HPDE6-E6E7 (cell line): ENCODE measurements at regions not wholly inside any gene's neighbourhood (a gene's known extent, or its start where the extent isn't known, plus 50 kb on each side); places are given as distances from the start of the nearest gene placed in this dataset.
"Not testable (repeated sequence)": the region's sequence is repeated elsewhere in the genome, so short reads cannot be mapped to it uniquely, and the experiment has no call there.

Experiments used
- DNase-seq: peaks from one replicate; pipeline ENCODE4 v3.0.0; 2011; ENCODE audit warnings: missing footprints; ENCODE audit errors: extremely low spot score

GRCh38 chrX:7385131-7385530 is 237.2 kb upstream of the PUDP start:
- DNase-seq, result no peak

GRCh38 chrX:7378406-7378805 is 230.5 kb upstream of the PUDP start:
- DNase-seq, result no peak

- DNase-seq, result peak; percentile 27
Observed at GRCh38 chrX:7372825-7373525, 225.0 kb upstream of the PUDP start.

- no peak for DNase-seq
Observed at GRCh38 chrX:7362111-7362510, 214.2 kb upstream of the PUDP start.

- no peak for DNase-seq
Observed at GRCh38 chrX:7351926-7352325, 204.0 kb upstream of the PUDP start.

DNA sequence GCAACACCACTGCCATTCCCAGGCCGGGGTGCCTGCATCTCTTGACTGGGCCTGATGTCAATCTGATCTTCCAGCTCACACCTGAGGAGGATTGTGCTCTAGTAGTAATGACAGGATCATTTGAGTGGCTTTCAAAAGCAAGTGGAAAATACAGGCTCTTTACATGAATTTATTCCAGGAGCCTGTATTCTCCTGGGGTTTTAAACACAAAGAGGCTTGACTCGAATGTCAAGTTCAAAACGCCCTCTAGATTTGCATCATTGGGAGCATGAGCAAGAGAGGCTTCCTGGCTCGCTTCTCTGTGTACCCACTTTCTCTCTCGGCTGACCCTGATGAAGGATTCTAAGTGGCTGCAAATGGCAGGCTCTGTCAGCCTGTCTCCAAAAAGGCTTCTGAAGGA is 199.5 kb upstream of the PUDP start:
- no peak for DNase-seq

DNA sequence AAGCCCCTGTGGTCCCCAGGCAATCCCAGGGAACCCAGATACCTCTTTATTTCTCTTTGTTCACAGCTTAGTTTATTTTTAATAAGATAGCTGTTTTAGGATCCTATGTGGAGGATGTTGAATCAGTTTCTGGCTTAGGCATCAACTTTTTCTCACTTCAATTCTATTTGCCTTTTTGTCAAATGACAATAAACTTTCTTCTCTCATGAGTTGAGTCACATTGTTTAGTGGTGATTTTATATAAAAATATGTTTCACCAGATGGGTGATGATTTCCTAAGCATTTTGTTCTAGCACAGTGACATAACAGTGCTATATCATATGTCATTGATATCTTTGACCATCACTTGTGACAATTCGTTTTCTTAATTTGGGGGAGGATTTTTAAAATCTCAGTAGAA is 198.1 kb upstream of the PUDP start:
- no peak for DNase-seq

- no peak for DNase-seq
Observed at GRCh38 chrX:7343181-7343580, 195.2 kb upstream of the PUDP start.

DNA sequence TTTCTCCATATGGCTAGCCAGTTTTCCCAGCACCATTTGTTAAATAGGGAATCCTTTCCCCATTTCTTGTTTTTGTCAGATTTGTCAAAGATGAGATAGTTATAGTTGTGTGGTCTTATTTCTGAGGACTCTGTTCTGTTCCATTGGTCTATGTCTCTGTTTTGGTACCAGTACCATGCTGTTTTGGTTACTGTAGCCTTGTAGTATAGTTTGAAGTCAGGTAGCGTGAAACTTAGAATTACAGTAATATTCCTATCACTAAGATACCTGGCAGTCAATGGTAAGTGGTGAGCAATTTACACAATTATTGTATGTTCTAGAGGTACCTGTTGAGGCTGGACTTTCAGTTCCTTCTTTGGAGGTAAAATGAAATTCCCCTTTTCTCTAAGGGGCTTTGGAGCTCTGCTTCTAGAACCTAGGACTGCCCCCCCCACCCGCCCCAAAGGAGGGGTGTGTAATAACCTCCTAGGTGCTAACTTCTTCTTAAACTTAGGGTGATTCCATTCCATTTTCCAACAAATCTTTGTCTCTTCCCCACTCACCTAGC is 187.9 kb upstream of the PUDP start:
- not testable (repeated sequence) for DNase-seq

DNA sequence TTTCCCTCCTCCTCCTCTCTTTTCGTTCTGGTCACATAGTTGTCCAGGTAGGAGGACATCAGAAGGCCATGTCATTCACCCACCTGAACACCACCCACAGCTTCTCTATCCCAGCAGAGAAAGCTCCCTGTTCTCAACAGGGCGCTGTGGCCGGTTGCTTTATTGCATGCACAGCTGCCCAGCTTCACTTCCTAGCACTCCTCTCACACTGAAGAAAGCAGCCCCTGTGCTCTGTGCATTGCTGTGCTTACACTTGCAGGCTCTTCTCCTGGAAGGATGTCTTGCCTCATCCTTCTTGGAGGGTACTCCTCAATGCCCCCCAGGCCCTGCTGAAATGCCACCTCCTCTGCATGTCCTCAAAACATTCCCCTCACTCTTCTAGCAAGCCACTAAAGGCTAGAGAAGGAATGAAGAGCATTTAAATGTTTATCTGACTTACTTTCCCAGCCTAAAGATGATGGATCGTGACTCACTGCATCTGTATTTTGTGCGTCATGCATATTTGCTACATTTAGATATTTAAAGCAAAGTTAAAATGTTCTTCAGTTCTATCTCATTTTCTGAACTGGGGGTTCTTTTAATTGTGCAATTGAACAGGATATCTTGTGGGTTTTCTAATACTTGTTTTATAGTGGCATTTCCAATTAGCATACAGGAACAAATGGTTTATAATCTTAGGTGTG is 186.4 kb upstream of the PUDP start:
- no peak for DNase-seq

DNA sequence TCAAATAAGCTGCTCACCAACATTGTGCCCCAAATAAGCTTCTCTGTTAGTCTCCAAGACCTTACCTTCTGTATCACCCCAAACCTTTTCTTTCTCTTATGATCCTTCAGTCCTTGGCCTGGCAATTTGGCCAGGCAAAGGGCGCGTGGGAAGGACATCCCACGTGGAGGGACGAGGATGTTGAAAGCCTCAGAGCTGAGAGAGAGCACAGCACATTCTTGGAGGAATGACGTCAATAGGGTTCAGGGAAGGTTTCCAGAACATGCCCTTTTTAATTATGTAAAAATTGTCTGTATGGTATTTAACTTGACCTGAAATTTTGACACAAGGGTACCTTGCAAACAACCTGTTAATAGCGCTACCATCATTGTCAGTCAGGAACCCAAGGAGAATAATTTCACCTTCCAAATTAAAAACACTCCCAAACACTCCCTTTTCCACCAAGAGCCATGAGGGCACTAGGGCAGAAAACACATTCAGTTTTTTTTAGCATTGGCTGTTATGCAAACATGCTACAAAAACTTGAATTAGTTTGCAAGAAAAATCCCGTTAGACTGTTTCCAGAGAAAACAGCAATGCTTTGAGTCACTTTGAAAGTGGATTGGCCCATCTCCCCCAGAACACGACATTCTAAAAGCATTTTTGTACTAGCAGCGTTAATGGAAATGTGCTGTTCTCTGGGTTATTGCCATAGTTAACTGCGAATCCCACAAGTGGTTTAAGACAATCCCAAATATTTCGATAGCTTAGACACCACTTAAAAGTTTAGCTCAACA is 183.2 kb upstream of the PUDP start:
- no peak for DNase-seq

- DNase-seq, result no peak
Observed at GRCh38 chrX:7330556-7330955, 182.6 kb upstream of the PUDP start.

DNA sequence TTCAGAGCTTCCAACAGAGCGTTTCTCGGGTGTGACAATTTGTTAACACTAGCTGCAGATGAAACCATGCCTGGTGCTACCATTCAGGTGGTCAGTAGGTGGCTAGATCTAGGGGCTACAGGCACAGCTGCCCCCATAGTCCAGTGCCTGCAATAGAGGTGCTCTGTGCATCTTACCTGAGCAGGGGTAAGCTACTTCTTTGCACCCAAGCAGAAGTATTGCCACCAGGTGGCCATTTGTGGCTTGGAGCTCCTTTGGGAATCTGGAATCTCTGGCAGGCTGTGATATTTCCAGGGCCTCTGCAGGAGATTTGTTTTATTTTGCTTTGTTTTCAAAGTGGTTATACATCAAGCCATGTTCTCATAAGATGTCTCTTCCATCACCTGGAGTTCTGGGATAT is 170.7 kb upstream of the PUDP start:
- no peak for DNase-seq

DNA sequence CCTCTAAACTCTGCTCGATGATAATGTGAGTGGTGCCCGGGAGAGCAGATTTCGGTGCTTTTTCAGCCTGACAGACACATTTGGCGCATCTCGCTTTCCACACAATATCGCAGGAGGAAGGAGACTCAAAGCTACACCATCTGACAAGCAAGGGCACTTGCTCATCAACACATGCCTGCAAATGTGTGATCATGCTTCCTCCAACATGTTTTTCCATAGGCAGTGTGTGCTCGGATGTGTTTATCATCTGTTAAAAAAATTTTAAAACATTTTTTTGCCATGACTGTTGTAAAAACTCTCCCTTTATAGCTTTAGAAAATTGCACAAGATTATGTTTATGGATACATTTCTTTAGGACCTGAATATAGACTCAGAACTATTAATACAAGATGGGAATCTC is 170.3 kb upstream of the PUDP start:
- DNase-seq, result no peak

GRCh38 chrX:7316887-7317286 is 168.9 kb upstream of the PUDP start:
- no peak for DNase-seq

- DNase-seq, result no peak
Observed at GRCh38 chrX:7316280-7316679, 168.3 kb upstream of the PUDP start.

DNA sequence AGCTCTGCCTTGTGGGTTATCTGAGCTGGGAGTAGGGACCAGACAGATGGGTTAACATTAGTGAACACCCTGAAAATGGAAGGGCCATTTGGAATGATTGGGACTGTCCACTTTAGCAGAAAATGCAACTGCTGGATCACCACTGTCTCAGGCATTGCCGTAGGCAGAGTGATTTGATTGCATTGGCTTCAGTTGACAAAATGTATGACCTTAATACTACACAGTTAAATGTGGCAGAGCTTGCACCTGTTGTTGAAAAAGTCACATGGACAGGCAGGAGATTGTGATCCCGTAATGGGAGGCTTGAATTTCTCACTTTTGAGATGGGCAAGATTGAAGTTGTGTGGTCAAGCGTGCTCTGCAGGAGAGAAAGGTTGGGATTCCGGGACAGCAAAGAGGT is 166.5 kb upstream of the PUDP start:
- no peak for DNase-seq

GRCh38 chrX:7307720-7308119 is 159.8 kb upstream of the PUDP start:
- DNase-seq, result no peak

GRCh38 chrX:7294483-7294882 is 146.5 kb upstream of the PUDP start:
- DNase-seq, result no peak

DNA sequence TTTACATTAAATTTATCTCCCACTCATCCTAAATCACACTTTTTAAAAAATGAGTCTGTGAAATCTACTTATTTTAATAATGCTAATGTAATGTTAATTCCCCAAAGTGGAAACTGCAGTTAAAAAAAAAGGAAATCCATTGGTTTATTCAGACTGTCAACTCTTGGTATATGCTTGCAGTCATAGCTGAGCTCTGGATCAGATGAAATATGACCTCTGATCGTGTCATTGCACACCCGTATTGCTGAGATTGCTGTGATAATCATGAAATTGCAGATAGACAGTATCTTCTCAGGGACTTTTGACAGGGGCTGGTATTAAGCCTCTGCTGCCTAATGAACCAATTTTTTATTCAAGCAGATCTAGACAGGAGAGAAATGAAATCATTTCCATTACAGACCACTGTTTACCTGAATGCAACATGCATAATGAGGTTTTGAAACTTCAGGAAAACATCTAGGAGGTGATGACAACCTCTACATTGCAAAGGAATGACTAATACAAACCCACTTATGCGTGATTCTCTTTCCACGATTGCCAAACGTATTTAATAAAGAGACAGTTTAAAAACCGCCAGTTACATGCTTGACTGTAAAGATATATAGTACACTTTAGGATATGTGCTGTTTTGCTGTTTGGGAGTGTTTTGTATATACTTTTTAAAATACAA is 138.3 kb upstream of the PUDP start:
- DNase-seq, result no peak

- no peak for DNase-seq
Observed at GRCh38 chrX:7285765-7286164, 137.8 kb upstream of the PUDP start.

- no peak for DNase-seq
Observed at GRCh38 chrX:7283741-7284140, 135.8 kb upstream of the PUDP start.
